NB4 (cell line): ENCODE measurements at regions not wholly inside any gene's neighbourhood (a gene's known extent, or its start where the extent isn't known, plus 50 kb on each side); places are given as distances from the start of the nearest gene placed in this dataset.

ENCODE experiments used
- POLR2A ChIP-seq: IDR thresholded peaks from 2 replicates; pipeline ENCODE4 v1.6.1; 2011; ENCODE audit warnings: mild to moderate bottlenecking; ENCODE audit not compliant: insufficient read length; ENCODE audit errors: extremely low read depth
- TF ChIP-seq, protein P1 (sequence below): IDR thresholded peaks from one replicate; pipeline ENCODE4 v1.5.1; 2012; ENCODE audit warnings: low read depth, low read length

DNA sequence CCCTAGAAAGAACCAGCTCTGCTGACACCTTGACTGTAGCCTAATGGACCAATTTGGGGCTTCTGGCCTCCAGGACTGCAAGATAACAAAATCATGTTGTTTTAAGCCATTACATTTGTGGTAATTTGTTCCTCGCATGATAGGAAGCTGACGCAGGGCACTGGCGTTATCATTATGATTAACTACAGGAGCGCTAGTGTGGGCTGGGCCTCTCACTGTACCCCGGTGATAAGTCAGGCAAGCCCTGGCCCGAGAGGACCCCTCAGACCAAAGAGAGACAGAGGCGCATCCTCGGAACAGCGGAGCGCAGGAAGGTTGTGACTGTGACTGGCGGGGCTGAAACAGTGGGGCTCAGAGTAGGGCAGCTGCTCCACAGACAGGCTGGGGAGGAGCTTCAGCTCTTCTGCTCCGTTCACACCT, 150.3 kb upstream of the CHST15 start:
- TF ChIP-seq, protein P1, sequence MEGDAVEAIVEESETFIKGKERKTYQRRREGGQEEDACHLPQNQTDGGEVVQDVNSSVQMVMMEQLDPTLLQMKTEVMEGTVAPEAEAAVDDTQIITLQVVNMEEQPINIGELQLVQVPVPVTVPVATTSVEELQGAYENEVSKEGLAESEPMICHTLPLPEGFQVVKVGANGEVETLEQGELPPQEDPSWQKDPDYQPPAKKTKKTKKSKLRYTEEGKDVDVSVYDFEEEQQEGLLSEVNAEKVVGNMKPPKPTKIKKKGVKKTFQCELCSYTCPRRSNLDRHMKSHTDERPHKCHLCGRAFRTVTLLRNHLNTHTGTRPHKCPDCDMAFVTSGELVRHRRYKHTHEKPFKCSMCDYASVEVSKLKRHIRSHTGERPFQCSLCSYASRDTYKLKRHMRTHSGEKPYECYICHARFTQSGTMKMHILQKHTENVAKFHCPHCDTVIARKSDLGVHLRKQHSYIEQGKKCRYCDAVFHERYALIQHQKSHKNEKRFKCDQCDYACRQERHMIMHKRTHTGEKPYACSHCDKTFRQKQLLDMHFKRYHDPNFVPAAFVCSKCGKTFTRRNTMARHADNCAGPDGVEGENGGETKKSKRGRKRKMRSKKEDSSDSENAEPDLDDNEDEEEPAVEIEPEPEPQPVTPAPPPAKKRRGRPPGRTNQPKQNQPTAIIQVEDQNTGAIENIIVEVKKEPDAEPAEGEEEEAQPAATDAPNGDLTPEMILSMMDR: no peak
- TF ChIP-seq POLR2A: no peak
